HG03097 (cell line): ENCODE measurements at regions not wholly inside any gene's neighbourhood (a gene's known extent, or its start where the extent isn't known, plus 50 kb on each side); places are given as distances from the start of the nearest gene placed in this dataset.
"Not testable (repeated sequence)": the region's sequence is repeated elsewhere in the genome, so short reads cannot be mapped to it uniquely, and the experiment has no call there.

Source experiments
- ATAC-seq: cut with Tn5 transposase; IDR thresholded peaks from one replicate; pipeline ENCODE4 v1.9.1; 2021; ENCODE audit not compliant: unreplicated experiment, low FRiP score

DNA sequence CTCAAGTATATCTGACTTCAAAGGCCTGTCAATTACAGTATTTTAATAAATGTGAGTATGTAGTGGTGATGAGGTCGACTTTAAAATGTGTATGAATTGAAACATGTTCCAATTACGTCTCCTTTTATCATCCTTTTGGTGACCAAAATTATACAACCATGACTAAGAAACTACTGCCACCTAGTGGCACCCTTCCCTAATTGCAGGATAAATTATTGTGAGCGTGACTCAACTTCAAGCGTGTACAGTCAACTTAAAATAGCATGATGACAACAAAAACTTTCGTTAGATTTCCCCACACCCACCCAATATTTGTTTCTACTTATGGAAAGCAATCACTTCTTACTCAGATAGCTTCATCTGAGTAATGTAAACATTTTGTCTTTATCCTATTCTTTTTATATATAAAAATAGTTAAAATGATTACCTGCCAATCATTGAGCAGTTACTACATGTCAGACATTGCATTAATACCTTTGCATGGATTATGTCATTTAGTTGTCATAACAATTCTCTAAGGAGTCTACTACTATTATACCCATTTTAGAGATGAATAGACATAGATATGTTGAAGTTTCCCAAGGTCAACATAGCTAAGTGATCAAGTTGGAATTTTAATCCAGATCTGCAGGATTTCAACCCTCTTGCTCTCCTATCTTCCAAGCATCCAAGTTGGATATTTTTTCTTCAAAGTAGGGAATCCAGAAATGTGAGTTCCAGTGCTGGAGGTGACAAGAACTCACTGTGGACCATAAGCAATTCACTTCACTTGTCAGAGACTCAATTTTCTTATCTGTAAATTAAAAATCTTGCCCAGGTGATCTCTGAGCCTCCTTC, 106.0 kb downstream of the MEX3B start:
- ATAC-seq: no peak

DNA sequence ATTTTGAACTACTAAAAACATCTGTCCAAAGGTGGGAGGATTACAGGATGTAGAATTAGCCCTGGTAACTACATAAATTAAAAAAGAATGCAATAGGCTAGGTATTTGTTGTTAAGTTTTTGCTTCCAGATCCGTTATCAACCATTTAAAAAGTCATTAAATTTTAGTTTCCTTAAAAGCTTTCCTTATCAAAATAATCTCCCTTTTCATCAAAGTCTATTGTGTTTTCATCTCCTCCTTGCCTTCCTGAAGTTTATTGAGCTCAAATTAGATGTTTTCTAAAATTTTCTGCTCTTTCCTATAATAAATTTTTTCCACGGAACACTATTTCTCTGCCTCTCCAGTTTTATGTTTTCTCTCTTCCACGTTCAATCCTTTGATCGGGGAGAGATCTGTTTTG, 108.6 kb downstream of the MEX3B start:
- ATAC-seq: no peak

DNA sequence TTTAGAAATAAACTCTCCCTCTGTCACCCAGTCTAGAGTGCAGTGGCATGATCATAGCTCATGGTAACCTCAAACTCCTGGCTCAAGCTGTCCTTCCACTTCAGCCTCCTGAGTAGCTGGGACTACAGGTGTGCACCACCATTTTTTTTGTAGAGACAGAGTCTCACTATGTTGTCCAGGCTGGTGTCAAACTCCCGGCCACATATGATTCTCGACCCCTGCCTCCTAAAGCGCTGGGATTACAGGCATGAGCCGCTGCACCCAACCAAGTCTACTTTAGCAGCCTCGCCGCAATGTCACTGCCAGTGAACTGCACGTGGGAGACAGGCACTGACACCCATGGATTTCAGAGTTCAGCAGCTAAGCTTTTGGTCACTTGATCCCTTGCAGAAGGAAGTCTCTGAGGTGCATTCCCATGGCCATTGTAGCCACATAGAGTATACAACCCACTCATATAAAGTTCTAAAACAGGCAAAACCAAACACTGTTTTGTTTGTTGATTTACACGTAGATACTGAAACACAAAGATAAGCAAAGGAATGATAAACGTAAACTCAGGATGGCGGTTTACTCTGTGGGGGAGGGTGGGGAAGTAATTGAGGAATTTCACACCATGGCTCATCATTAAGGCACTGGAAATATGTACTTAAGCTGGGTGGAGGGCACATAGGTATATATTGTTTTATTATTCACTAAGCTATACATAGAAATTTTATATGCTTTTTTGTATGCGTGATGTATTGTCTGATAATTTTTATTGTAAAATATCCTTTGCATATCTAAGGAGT, 115.0 kb downstream of the MEX3B start:
- ATAC-seq: no peak

DNA sequence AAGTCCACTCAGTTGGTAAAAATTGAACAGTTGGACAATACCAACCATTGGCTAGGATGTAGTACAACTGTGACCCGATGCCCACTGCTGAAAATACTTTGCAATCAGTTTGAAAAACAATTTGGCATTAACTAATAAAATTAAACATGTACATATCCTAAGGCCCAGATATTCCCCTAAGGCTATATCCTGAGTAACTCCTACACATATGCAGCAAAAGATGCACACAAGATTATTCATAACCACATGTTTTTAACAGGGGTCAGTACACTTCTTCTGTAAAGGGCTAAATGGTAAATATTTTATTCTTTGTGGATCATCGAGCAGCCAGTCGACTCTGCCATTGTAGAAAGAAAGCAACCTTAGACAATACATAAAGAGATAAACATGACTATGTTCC, 116.3 kb downstream of the MEX3B start:
- ATAC-seq: no peak

DNA sequence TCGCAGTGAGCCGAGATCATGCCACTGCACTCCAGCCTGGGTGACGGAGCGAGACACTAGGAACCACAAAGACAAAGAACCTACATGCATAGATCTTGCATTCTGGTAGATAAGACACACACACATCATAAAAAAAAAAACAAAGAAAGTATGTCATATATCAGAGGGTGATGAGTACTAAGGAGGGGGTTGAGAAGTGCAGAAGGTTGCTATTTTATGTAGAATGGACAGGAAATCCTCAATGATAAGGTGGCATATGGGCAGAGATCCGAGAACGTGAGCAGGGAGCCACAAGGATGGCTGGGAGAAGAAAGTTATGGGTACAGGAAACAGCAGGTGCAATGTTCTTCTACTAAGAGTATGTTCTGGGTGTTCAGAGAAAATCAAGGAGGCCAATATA, 118.8 kb downstream of the MEX3B start:
- ATAC-seq: no peak

DNA sequence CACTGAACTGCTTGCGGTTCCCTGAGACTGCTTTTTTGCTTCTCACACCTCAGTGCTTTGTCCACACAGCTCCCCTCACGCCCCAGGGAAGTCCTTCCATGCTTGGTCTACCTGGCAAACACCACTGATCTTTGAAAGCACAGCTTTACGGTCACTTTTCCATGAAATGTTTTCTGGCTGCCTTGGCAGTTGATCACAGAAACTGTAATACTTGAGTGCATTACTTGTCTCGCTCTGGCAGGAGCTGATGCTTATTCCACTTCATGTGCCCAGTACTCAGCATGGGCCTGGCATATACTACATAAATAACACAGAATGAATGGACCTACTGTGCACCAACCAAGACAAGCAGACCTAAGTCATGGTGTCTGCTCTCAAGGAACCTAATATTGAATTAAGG, 121.1 kb downstream of the MEX3B start:
- no peak for ATAC-seq

DNA sequence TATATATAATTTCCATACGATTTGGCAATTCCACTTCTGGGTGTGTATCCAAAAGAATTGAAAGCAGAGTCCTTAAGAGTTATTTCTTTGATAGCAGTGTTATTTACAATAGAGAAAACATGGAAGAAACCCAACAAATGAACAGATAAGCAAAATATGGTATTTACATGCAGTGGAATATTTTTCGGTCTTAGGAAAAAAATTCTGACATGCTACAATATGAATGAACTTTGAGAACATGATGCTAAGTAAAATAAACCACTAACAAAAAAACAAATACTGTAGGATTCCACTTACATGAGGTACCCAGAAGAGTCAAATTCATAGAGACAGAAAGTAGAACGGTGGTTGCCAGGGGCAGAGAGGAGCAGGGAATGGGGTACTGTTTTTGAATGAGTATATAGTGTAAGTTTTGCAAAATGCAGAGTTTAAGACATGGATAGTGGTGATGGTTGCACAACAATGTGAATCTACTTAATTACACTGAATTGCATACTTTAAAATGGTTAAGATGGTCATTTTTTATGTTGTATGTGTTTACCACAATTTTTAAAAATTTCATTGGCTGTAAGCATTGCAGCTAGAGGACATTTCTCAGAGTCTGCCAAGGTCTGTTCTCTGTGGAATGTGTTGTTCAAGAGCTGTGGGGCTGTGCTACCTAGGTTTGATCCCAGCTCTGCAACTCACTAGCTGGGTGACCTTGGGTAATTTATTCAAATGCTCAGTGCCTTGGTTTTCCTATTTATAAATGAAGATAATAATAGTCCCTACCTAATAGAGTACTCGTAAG, 122.1 kb downstream of the MEX3B start:
- ATAC-seq: no peak

GRCh38 chr15:81922143-81922542, 123.7 kb downstream of the MEX3B start:
- ATAC-seq: no peak

DNA sequence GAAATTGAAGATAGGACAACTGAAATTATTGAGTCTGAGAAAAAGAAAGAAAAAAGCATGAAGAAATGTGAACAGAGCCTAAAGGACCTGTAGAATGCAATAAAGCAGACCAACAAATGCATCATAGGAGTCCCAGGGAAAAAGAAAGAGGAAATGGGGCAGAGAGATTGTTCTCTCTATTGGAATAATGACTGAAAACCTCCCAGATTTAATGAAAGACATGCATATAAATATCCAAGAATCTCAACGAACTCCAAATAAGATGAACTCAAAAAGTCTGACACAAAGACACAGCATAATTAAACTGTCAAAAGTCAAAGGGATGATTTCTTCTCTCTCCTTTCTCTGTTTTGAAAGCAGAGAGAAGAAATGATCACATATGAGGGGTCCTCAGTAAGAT, 124.7 kb downstream of the MEX3B start:
- no peak for ATAC-seq

DNA sequence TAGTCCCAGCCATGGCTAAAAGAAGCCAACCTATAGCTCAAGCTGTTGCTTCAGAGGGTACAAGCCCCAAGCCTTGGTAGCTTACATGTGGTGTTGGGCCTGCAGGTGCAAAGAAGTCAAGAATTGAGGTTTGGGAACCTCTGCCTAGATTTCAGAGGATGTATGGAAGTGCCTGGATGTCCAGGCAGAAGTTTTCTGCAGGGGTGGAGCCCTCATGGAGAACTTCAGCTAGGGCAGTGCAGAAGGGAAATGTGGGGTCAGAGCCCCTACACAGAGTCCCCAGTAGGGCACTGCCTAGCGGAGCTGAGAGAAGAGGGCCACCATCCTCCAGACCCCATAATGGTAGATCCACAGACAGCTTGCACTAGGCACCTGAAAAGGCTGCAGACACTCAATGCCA, 127.1 kb downstream of the MEX3B start:
- ATAC-seq: not testable (repeated sequence)

- ATAC-seq: no peak
Observed at GRCh38 chr15:81916451-81916850, 129.4 kb downstream of the MEX3B start.

DNA sequence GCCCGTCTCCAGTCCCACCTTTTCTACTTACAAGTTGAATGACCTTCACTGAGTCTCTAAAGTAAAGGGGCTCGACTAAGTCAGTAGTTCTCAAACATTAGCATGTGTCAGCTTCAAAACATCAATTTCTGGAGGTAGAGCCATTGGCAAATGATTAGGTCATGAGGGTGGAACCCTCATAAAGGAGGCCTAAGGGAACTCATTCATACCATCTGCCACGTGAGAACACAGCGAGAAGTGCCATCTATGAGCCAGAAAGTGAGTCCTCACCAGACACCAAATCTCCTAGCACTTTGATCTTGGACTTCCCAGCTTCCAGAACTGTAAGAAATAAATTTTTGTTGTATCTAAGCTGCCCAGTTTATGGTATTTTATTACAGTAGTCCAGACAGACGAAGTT, 129.8 kb downstream of the MEX3B start:
- ATAC-seq: no peak

GRCh38 chr15:81914734-81915256, 131.0 kb downstream of the MEX3B start:
- ATAC-seq: no peak

DNA sequence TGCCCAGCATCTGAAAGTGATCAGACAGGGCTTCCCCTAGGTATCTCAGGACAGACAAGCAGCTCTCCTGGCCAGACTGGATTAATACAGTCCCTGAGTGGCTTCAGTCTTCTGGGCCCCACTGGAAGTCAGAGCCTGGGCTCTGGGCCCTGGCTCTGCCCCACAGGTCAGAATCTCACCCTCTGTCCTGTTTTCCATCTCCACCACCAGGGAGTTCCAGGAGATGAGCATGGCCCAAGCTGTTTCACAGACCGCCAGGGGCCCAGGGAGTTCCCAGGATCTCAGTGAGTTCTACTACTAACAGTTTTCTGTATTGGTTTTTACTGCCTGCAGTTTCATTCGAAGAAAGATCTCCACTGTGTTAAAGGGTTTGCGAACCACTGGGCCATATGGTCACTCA, 131.5 kb downstream of the MEX3B start:
- no peak for ATAC-seq

DNA sequence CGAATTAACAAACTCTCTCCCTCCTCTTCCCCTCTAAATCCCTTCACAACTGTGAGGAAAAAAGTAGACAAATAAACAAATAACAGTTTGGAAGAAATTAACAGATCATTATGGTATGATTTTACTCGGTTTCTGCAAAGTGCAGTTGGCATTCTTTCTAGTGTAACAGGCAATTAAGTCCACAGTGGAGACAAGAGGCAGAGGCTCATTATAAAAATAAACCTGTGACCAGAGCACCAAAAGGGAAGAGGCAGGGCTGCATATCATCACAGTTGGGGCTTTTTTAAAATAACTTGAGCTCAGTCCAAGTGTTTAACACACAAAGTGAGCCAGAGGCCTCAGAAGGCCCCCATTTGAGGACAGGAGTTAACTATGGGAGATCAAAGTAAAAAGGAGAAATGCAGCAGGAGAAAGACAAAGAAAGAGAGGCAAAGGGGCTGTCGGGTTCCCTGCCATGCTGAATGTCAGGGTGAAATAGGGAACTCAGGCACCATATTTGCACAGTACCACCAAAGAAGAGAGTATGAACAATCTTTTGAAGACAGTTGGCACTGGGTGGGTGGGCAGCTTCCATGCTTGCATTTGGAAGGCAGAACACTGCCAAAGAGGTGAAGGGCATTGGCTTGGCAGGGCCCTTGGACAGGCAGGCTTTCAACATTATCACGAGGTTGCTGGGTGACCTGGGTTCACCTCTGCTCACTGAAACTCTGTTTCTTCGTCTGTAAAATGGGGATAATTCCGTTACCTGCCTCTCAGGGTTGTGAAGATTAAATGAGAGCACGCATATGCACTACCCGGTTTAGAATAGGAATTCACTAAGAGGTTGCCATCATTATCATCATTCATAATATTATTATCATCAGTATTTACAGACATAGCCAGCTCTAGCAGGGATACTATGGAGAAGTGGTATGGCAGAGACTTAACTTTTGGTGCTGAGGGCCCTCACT, 134.5 kb downstream of the MEX3B start:
- ATAC-seq: no peak

DNA sequence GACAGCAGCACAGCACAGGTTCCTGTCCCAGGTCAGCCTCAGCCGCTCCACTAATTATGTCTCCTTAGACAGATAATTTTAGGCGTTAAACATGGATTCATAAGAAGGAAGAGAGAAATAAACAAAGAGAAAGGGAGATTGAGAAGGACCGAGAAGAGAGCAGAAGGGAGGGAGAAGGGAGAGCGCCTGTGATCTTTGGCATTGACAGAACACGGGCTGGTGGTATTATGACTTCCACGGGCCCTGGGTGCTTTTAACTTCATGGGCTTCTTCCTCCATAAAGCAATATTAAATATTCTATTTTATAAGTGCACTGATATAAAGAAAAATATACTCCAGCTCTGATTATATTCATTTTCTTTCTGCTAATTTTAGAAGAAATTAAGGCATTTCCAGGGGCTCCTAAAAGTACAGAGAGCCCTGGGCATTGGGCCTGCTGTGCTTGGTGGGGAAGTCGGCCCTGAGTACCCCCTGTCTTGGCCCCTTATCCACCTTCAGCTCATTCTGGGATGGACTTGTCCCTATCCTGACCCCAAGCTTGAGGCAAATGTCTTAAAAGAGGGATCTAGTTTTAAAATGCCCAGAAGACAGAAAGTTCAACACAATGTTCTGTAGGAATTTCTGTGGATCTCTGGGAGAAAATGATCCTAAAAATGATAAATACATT, 135.3 kb downstream of the MEX3B start:
- no peak for ATAC-seq

DNA sequence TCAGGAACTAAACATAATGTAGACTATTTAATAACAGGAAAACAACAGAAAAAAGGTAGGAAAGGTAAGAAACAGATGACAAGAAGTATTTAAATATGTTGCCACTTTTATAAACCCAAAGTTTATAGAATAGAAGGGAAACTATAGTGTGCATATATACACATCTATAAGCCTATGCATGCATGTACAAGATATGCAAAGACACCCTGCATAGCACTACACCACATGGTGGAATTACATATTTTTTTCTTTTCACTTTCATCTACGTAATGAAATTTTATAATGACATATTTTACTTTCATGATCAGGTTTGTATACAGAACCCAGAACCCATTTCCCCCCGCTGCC, 136.8 kb downstream of the MEX3B start:
- ATAC-seq: no peak

- ATAC-seq: no peak
Observed at GRCh38 chr15:81908111-81908510, 137.7 kb downstream of the MEX3B start.

DNA sequence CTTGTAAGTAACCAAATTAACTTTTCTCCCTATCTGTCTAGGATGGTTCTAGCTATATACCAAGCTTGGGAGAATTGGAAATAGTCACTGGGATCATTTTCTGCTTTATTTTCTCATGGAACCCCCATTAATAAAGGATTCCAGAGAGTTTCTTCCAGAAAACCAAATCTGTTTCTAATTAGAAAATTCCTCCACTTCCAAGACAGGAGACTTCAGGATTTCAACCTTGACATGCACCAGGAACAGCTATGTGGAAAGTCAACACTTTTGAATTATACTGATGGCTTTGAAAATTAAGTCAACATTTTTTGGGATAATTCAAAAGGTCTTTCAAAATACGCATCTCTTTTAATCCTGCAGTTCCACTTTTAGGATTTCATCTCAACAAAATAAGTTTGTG, 138.3 kb downstream of the MEX3B start:
- ATAC-seq: no peak
